ENCODE measurements at regions not wholly inside any gene's neighbourhood (a gene's known extent, or its start where the extent isn't known, plus 50 kb on each side); places are given as distances from the start of the nearest gene placed in this dataset.
"Not testable (repeated sequence)": the region's sequence is repeated elsewhere in the genome, so short reads cannot be mapped to it uniquely, and the experiment has no call there.

GRCh38 chr22:49392841-49393510 lies 434.7 kb downstream of the BRD1 start:
- no peaks in the 10 kb centered on the region for H3K79me2 ChIP-seq (ENCODE audit: insufficient read depth)
- H2AFZ ChIP-seq, result no peak overlapping the region
- H3K36me3 ChIP-seq (ENCODE audit: low read depth), result no peaks in the 10 kb centered on the region
- H3K9ac ChIP-seq, result no peak overlapping the region
- WGBS, 2 experiments (ENCODE audit: low coverage in 1 of 2, low lambda C conversion rate in 2 of 2, missing lambda C conversion rate in 2 of 2), result 15 to 23% methylated on average over 12 of the region's 12 CpGs
- H3K9me2 ChIP-seq (ENCODE audit: insufficient read depth), result no peaks in the 10 kb centered on the region
- no peak overlapping the region for H3K4me2 ChIP-seq (ENCODE audit: unreplicated experiment)
- no peaks in the 10 kb centered on the region for H4K20me1 ChIP-seq (ENCODE audit: insufficient read depth)
- H3K27ac ChIP-seq, result no peak overlapping the region
- H3K9me3 ChIP-seq (ENCODE audit: low read depth), result no peaks in the 10 kb centered on the region
- H3K4me3 ChIP-seq, result no peak overlapping the region
- DNase-seq, result no peak
- in situ Hi-C loops (cut with MboI), result no loop called here
- H3F3A ChIP-seq (ENCODE audit: insufficient read depth), result peaks cover 7% of the 10 kb centered on the region
- no peaks in the 10 kb centered on the region for H3K4me1 ChIP-seq (ENCODE audit: insufficient read depth)
- no peaks in the 10 kb centered on the region for H3K27me3 ChIP-seq (replicated peaks; ENCODE audit: insufficient read depth)
- TF ChIP-seq EZH2phosphoT487 (IDR thresholded peaks at IDR 0.05; ENCODE audit: insufficient read depth, low read depth) (no peak), EZH2 (IDR thresholded peaks at IDR 0.05; ENCODE audit: insufficient read depth, poor library complexity, severe bottlenecking) (no peak)

- no peaks in the 10 kb centered on the region for H4K20me1 ChIP-seq (ENCODE audit: insufficient read depth)
- H3K36me3 ChIP-seq (ENCODE audit: low read depth), result no peaks in the 10 kb centered on the region
- no peak overlapping the region for H2AFZ ChIP-seq
- no peak overlapping the region for H3K9ac ChIP-seq
- DNase-seq, result no peak
- no peaks in the 10 kb centered on the region for H3K9me3 ChIP-seq (ENCODE audit: low read depth)
- H3K79me2 ChIP-seq (ENCODE audit: insufficient read depth), result no peaks in the 10 kb centered on the region
- H3K27me3 ChIP-seq (replicated peaks; ENCODE audit: insufficient read depth), result no peaks in the 10 kb centered on the region
- in situ Hi-C loops (cut with MboI), result no loop called here
- WGBS, 2 experiments (ENCODE audit: low coverage in 1 of 2, low lambda C conversion rate in 2 of 2, missing lambda C conversion rate in 2 of 2), result 13 to 15% methylated on average over 6 of the region's 6 CpGs
- H3K4me2 ChIP-seq (ENCODE audit: unreplicated experiment), result no peak overlapping the region
- no peaks in the 10 kb centered on the region for H3K4me1 ChIP-seq (ENCODE audit: insufficient read depth)
- H3K4me3 ChIP-seq, result no peak overlapping the region
- peaks cover 7% of the 10 kb centered on the region for H3F3A ChIP-seq (ENCODE audit: insufficient read depth)
- TF ChIP-seq EZH2 (IDR thresholded peaks at IDR 0.05; ENCODE audit: insufficient read depth, poor library complexity, severe bottlenecking), result no peak
- TF ChIP-seq EZH2phosphoT487 (IDR thresholded peaks at IDR 0.05; ENCODE audit: insufficient read depth, low read depth), result no peak
- H3K27ac ChIP-seq, result no peak overlapping the region
- H3K9me2 ChIP-seq (ENCODE audit: insufficient read depth), result no peaks in the 10 kb centered on the region
These were observed 435.4 kb downstream of the BRD1 start for GRCh38 chr22:49392247-49392646.

- Histone ChIP-seq H3K36me3 (ENCODE audit: low read depth) (no peaks in the 10 kb centered on the region), H3K27me3 (replicated peaks; ENCODE audit: insufficient read depth) (no peaks in the 10 kb centered on the region), H3K79me2 (ENCODE audit: insufficient read depth) (no peaks in the 10 kb centered on the region), H3K9me2 (ENCODE audit: insufficient read depth) (no peaks in the 10 kb centered on the region), H3K9me3 (ENCODE audit: low read depth) (no peaks in the 10 kb centered on the region), H2AFZ (no peak overlapping the region), H3K27ac (no peak overlapping the region), H3K4me2 (ENCODE audit: unreplicated experiment) (no peak overlapping the region), H3F3A (ENCODE audit: insufficient read depth) (peaks cover 12% of the 10 kb centered on the region), H3K9ac (no peak overlapping the region), H3K4me3 (no peak overlapping the region), H4K20me1 (ENCODE audit: insufficient read depth) (no peaks in the 10 kb centered on the region), H3K4me1 (ENCODE audit: insufficient read depth) (no peaks in the 10 kb centered on the region)
- in situ Hi-C loops (cut with MboI), result no loop called here
- TF ChIP-seq EZH2phosphoT487 (IDR thresholded peaks at IDR 0.05; ENCODE audit: insufficient read depth, low read depth) (no peak), EZH2 (IDR thresholded peaks at IDR 0.05; ENCODE audit: insufficient read depth, poor library complexity, severe bottlenecking) (no peak)
- no peak for DNase-seq
- 72 to 81% methylated on average over 16 to 18 of the region's 18 CpGs for WGBS, 2 experiments (ENCODE audit: low coverage in 1 of 2, low lambda C conversion rate in 2 of 2, missing lambda C conversion rate in 2 of 2)
These were observed 436.2 kb downstream of the BRD1 start for GRCh38 chr22:49391436-49391835.

GRCh38 chr22:49390954-49391353 lies 436.7 kb downstream of the BRD1 start:
- no peaks in the 10 kb centered on the region for H3K36me3 ChIP-seq (ENCODE audit: low read depth)
- no peak for TF ChIP-seq EZH2 (IDR thresholded peaks at IDR 0.05; ENCODE audit: insufficient read depth, poor library complexity, severe bottlenecking)
- TF ChIP-seq EZH2phosphoT487 (IDR thresholded peaks at IDR 0.05; ENCODE audit: insufficient read depth, low read depth), result no peak
- H3K79me2 ChIP-seq (ENCODE audit: insufficient read depth), result no peaks in the 10 kb centered on the region
- no peaks in the 10 kb centered on the region for H3K4me1 ChIP-seq (ENCODE audit: insufficient read depth)
- in situ Hi-C loops (cut with MboI), result no loop called here
- peaks cover 15% of the 10 kb centered on the region for H3F3A ChIP-seq (ENCODE audit: insufficient read depth)
- H3K4me2 ChIP-seq (ENCODE audit: unreplicated experiment), result no peak overlapping the region
- no peak overlapping the region for H3K9ac ChIP-seq
- H3K4me3 ChIP-seq, result no peak overlapping the region
- H3K27ac ChIP-seq, result no peak overlapping the region
- no peaks in the 10 kb centered on the region for H3K27me3 ChIP-seq (replicated peaks; ENCODE audit: insufficient read depth)
- 79 to 80% methylated on average over 7 of the region's 7 CpGs for WGBS, 2 experiments (ENCODE audit: low coverage in 1 of 2, low lambda C conversion rate in 2 of 2, missing lambda C conversion rate in 2 of 2)
- no peaks in the 10 kb centered on the region for H4K20me1 ChIP-seq (ENCODE audit: insufficient read depth)
- H2AFZ ChIP-seq, result no peak overlapping the region
- DNase-seq, result no peak
- H3K9me3 ChIP-seq (ENCODE audit: low read depth), result no peaks in the 10 kb centered on the region
- no peaks in the 10 kb centered on the region for H3K9me2 ChIP-seq (ENCODE audit: insufficient read depth)

GRCh38 chr22:49383909-49384308 lies 443.8 kb downstream of the BRD1 start:
- H3K79me2 ChIP-seq (ENCODE audit: insufficient read depth); H3K9me3 ChIP-seq (ENCODE audit: low read depth); H3K27ac ChIP-seq; H3K4me1 ChIP-seq (ENCODE audit: insufficient read depth); H3K9ac ChIP-seq; DNase-seq; H3K4me3 ChIP-seq; H3K27me3 ChIP-seq (replicated peaks; ENCODE audit: insufficient read depth); H3K36me3 ChIP-seq (ENCODE audit: low read depth); H4K20me1 ChIP-seq (ENCODE audit: insufficient read depth); H3K4me2 ChIP-seq (ENCODE audit: unreplicated experiment); H3K9me2 ChIP-seq (ENCODE audit: insufficient read depth); H2AFZ ChIP-seq; in situ Hi-C loops (cut with MboI): not testable (repeated sequence)
- peaks cover 21% of the 10 kb centered on the region for H3F3A ChIP-seq (ENCODE audit: insufficient read depth)
- WGBS, 2 experiments (ENCODE audit: low coverage in 1 of 2, low lambda C conversion rate in 2 of 2, missing lambda C conversion rate in 2 of 2), result 35 to 58% methylated on average over 4 to 6 of the region's 7 CpGs
